ENCODE measurements at regions not wholly inside any gene's neighbourhood (a gene's known extent, or its start where the extent isn't known, plus 50 kb on each side); places are given as distances from the start of the nearest gene placed in this dataset.
"Not testable (repeated sequence)": the region's sequence is repeated elsewhere in the genome, so short reads cannot be mapped to it uniquely, and the experiment has no call there.

DNA sequence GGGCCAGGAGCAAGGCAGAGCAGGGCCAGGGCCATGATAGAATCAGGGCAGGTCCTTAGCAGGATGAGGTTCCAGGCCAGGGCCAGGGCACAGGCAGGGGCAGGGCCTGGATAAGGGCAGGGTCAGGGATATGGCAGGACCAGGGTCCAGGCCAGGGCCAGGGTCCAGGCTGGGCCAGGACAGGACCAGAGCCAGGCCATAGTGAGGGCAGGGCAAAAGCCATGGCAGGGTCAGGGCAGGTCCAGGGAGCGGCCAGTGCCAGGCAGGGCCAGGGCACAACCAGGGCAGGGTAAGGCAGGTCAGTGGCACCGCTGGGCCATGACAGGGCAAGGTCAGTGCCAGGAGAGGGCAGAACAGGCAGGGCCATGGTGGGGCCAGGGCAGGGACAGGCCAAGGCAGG is 152.2 kb downstream of the LIPI start:
- no peak for DNase-seq

DNA sequence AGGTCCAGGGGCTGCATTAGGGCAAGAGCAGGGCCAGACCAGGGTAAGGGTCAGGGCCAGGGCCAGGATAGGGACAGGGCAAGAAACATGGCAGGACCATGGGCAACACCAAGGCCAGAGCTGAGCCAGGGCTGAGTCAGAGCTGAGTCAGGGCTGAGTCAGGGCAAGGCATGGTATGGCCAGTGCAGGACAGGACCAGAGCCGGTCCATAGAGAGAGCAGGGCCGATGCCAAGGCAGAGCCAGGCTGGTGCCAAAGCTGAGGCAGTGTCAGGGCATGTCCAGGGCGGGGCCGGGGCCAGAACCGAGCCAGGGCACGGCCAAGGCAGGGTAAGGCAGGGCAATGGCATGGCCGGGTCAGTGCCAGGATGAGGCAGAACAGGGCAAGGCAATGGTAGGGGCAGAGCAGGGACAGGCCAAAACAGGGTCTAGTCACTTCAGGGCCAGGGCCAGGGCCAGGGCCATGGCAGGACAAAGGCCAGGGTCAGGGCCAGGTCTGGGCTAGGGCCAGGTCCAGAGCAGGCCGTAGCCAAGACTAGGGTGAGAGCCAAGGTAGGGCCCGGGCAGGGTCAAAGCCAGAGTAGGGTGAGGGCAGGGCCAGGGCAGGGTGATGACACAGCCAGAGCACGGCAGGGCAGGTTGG is 152.8 kb downstream of the LIPI start:
- not testable (repeated sequence) for DNase-seq

DNA sequence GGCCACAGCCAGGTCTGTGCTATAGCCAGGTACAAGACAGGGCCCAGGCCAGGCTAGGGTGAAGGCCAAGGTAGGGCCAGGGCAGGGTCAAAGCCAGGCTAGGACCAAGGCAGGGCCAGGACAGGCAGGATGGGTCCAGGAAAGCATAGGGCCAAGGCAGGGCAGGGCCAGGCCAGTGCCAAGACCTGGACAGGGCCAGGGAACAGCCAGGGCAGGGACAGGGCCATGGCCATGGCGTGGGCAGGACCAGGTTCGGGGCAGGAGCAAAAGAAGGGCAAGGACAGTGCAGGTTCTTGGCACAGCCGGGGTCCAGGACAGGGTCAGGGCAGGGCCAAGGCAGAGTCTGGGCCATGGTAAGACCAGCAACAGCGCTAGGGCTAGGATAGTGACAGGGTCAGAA is 153.4 kb downstream of the LIPI start:
- DNase-seq: no peak

DNA sequence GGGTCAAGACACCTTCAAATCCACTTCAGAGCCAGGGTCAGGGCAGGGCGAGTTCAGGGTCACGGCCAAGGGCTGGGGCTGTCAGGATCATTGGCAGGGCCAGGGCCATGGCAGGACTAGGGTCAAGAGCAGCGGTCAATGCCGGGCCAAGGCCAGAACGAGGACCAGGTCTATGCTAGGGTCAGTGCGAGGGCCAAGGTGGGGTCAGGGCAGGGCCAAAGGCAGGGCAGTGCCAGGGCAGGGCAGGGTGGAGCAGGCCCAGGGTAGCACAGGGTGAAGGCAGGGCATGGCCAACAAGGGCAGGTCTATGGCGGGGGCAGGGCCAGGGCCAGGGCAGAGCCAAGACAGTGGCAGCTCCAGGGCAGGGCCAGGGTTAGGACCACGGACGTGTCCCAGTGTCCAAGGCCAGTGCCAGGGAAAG is 154.0 kb downstream of the LIPI start:
- no peak for DNase-seq

DNA sequence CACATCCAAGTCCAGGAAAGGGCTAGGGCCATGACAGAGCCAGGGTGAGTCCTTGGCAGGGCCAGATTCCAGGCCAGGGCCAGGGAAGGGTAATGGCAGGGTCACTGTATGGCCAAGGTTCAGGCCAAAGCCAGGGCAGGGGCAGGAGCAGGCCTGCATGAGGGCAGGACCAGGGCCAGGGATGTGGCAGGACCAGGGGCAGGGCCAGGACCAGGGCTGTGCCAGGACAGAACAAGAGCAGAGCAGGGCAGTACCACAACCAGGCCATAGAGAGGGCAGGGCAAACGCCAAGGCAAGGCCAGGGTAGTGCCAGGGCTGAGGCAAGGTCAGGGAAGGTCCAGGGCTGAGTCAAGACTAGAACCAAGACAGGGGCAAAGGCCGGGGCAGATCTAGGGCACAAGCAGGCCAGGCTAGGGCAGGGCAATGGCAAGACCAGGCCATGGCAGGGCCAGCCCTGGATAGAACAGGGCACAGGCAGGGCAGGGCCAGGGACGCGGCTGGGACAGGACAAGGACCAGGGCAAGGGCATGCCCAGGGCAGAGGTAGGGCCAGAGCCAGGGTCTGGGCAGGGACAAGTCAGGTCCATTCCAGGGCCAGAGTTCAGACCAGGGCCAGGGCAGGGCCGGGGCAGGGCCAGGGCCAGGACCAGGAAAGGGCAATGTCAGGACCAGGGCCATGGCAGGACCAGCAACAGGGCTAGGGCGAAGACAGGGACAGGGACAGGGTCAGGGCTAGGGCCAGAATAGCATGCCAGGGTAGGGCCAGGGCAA is 154.8 kb downstream of the LIPI start:
- not testable (repeated sequence) for DNase-seq

DNA sequence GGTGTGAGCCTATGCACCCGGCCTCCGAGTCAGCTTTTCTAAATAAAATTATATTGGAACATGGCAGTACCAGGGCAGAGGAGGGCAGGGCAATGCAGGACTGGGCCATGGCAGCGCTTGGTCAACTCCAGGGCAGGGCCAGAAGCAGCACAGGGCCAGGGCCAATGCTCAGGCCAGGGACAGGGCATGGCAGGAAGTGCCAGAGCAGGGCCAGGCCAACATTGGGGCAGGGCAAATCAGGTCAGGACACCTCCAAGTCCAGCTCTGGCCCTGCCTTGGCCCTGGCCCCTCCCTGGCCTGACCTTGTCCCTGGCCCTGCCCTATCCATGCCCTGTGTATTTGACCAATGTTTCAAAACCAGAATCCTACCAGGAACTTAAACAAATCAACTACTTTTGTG is 156.1 kb downstream of the LIPI start:
- DNase-seq: no peak

DNA sequence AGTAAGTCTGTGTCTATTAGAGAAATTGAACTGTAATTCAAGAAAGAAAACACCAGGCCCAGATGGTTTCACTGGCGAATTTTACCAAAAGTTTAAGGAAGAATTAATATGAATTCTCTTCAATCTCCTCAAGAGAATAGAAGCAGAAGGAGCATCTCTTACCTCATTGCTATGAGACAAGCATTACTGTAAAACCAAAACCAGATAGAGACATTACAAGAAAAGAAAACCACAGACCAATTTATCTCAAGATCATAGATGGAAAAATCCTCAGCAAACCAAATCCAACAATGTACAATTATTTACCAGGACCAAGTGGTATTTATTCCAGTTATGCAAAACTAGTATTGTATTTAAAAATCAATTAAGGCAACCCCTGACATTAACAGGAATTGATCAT is 160.6 kb downstream of the LIPI start:
- DNase-seq: no peak

DNA sequence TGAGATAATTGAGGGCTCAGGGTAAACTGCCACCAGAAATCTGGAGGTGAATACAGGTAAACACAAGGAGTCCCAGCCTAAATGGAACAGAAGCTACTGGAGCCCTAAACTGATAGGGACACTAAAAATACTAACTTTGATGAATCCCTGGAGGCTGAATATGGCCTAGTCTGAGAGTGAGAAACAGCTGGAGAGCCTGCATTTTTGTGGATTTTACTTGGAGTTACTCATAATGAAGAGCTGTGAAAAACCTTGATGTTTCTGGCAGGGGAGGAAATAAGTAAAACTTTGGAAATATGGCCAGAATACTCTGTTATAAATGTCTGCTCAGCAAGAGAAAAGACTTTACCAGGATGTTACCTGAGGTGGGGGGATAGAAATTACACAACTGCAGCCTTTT is 164.4 kb downstream of the LIPI start:
- DNase-seq: no peak

DNA sequence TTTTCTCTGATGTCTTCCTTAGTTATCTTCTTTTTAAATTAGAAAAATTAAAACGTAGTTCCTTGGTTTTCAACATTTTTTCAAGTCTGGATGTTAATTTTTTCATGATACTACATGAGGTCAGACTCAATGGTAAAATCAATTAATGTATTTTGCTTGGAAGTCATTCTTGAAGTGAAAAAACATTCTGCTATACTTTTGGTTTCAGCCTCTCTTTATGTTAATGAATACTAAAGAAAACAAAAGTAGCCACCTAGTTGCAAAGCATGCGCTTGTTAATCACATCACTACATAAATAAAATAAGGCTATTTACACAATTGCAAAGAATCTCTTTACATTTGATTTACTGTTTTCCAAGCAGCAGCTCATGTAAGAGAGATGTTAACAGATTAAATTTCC is 170.4 kb downstream of the LIPI start:
- DNase-seq: no peak

DNA sequence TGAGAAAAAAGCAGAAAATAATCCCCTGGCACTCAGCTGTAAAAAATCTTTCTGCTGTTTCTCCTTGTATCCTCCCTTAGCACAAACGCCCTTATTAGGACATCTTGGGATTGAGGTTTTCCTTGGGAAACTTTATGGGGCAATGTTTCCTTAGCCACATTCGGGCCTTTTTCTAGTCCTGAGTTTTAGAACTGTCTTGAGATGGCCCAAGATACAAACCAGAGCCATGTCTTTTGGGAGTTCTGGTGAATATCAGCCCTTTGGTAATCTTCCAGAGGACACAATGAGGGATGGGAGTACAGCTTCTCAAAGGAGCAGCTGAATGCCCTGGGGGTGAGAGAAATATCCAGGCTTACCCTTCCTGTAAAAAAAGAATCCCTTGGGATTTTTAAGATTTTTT is 182.1 kb downstream of the LIPI start:
- not testable (repeated sequence) for DNase-seq

DNA sequence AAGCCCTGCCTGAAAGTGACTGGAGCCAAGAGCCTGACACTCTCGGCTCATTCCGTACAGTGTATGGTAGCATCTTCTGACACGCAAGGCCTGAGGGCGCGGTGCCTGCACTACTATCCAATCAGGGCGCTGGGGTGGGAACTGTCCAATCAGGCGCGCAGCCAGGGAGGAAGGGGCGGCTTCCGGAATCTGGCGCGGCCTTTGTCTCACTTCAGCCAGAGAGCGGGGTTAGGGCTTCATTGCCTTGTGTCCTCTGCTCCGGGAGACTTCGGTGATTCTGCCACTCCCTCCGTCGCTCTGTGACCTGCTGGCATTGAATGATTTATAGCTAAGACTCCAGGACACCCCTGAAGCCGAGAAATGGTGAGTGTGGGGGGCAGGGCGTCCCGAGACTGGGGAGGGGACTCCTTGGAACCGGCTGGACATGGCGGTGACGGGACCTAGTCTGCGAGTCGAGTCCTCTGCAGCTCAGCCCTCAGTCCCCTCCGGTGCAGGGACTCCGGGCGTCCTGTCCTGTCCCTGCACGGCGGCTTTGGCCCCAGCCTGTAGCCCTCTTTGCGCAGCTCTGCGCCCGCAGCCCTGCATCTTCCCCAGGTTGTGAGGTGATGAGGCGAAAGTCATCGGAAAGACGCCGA is 183.4 kb downstream of the LIPI start:
- peak; percentile 89 for DNase-seq

DNA sequence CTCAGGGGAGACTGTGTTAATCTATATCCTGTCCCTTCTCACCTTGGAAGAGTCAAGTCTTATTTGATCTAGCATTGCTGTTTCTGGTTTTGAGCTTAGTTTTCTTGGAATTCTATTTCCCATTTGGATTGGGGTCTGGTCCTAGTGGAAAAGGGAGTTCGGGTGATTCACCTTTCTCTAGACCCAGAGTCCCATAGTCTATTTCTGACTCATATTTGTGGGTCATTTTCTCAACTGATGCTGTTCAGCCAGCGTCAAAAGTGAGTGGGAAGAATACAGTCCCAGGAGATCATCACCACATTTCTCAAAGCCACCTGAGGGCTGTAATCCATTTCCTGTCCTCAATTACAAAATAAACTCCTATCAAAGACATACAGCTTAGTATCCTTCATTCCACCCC is 190.6 kb downstream of the LIPI start:
- DNase-seq: not testable (repeated sequence)

DNA sequence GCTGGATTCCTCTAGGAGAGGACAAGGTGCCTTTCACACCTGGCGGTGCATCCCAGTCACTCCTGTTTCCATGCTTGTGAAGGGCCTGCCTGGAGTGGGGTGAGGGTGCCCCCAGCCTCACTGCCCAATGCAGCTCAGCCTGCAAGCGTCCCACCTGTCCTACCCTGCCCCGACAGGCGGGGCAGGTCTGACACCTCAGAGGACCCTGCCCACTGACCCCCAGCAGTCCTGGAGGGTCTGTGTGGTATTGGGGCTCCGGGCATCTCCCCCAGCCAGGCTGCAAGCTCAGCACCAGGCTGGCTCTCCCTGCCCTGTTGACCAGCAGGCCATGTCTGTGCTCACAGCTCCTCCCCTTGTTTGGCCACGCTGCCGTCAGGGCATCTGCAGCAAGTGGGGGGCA is 194.9 kb downstream of the LIPI start:
- DNase-seq: not testable (repeated sequence)

DNA sequence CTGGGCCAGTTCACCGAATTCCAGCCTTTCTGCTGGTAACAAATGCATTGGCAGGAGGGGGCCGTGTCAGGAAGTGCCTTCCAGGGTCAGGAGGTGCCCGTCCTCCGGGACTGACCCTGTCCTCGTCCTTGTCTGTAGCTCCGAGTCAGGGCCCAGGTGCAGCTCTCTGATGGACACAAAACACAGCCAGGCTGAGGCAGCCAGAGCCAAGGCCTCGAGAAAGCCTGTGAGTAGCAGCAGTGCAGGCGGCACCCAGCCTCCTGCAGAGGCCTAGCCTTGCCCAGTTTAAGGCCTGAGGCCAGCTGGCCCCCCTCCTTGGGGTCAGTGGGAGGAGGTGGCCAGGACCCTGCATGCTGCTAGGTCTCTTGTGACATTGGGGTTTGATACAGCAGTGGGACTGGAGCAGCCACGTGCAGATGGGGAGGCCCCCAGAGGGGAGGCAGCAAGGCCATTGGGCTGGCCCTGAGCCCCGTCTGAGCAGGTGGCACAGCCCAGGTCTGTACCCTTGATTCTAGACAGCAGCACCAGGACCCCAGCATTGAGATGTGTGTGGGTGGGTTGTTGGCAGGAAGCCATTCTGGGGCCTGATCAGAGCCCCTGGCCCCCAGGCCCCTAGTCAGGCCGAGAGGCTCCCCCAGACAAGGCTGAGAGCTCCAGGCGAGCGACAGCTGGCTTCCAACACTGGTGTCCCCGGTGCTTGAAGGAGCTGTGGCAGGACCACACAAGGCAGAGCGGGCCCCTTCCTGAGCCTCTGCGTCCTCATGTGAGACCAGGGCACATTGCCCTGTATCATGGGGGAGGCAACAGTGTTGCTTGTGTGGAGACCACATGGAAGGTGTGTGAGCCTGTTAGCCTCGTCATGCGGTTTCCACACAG is 196.9 kb downstream of the LIPI start:
- DNase-seq: not testable (repeated sequence)

DNA sequence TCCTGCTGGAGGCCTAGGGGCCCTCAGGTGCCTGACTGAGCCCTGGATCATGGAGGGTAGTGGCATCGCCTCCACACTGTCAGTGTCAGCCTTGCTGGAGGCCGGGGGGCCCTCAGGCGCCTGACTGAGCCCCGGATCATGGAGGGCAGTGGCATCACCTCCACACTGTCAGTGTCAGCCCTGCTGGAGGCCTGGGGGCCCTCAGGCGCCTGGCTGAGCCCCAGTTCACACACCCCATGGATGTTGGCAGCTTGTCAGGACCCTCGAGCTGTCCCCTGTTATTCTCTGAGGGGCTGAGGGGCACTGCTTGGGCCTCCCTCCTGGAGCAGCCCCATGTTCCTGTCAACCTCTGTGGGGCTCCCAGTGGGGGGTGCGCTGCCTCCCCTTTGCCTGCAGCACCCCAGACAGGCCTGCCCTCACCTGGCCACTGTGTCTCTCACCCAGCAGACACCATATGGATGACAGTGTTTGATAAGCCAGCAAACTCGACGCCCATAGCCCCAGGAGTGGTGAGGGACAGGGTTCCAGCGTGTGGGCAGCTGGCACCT is 197.6 kb downstream of the LIPI start:
- DNase-seq: no peak

DNA sequence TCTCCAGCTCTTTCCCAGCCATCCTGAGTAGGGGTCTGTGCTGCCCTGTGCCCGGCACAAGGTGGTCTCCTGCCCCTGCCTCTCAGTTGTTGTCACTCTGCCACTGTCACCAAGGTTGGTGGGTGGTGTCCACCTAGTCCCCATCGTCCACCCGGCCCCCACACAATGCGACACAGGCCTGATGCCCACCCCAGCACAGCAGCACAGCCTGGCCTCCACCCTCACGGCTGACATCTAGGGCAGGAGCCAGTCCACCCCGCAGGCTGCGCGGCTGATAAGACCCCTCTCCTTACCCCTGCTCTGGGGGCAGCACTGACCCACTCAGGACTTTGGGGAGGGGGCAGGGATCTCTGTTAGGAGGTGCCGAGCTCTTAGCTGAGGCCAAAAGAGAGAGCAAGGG is 198.3 kb downstream of the LIPI start:
- DNase-seq: no peak

DNA sequence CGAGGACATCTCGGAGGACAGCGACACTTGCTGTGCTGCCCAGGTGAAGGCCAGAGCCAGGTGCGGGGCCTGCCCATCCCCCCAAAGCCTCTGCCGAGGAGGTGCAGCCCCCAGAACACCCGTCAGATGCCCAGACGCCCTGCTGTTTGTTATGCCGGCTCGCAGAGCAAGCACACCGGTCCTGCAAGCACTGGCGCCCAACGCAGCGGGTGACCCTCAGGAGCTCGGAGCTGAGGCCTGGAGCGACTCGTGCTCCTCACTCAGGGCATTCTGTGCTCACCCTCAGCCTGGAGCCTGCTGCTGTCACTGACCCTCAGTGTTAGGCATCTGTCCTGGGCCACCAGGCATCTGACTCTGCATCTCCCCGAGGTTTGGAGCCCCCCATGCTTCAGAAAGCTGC is 199.0 kb downstream of the LIPI start:
- not testable (repeated sequence) for DNase-seq

DNA sequence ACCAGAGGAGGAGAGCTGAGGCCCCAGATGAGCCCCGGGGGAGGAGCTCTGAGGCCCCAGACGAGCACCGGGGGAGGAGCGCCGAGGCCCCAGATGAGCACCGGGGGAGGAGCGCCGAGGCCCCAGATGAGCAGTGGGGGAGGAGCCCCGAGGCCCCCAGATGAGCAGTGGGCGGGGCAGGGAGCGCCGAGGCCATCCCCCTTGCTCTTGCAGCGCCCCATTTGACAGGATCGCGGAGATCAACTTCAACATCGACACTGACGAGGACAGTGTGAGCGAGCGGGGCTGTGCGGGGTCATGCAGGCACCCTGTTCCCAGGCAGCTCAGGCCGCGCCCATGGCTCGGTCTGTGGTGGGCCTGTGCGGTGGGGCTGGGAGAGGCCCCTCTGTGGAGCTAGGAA is 199.6 kb downstream of the LIPI start:
- DNase-seq: not testable (repeated sequence)

DNA sequence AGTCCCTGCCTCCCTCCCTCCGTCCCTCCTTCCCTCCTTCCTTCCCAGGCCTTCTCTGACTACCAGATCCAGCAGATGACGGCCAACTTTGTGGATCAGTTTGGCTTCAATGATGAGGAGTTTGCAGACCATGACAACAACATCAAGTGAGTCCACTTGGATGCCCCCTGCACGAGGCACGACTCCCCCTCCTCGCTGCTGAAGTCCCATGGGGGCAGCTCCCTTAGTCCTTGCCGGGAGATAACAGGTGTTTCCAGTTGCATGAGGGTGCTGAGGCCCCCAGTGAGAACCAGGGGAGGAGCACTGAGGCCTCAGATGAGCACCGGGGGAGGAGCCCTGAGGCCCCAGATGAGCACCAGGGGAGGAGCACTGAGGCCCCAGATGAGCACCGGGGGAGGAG is 200.0 kb downstream of the LIPI start:
- no peak for DNase-seq

DNA sequence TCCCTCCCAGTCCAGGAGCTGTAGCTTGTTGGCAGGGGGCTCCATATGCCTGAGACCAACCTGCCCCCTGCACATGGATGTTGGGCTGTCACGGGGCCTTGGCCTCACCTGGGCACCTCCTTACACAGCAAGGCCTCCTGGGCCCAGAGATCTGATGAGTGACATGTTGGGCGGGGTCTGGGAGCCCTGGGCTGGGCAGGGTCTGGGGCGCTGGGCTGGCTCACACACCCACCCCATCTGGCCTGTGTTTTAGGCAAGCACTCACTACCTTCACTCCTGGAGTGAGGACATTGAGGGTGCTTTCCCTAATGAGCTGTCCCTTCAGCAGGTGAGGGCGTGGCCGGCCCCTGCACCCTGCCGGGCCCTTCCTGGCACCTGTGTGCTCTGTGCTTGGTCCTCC is 200.8 kb downstream of the LIPI start:
- not testable (repeated sequence) for DNase-seq

DNA sequence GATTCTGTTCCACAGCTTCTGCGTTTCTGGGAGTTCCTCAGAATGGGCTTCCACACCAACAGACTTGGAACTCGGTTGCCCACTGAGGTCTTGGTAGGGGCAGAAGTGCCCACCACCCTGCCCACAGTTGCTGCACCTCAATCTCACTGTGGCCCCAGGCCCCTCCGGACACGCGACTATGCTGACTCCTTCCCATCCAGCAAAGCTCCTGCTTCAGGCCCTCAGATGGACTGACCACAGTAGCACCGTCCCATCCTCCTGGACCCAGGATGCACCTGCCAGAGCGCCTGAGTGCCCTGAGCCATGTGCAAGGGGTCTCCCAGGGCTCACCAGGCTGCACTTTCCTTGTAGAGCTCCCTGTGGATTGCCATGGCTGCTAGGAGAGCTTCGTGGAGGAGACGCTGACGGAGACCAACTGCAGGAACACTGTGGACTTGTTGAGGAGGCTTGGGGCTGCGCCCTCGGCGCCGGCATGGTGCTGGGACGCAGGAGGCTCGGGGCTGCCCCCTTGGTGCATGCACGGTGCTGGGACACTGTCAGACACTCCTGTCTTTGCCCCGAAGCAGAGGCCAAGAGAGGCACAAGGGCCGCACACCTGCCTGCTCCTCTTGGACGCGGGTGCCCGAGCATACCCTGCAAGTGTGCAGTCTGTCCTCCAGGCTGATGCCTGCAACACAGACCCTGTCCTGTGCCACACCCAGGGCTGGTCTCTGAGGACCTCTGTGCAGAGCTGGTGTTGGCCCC is 201.3 kb downstream of the LIPI start:
- DNase-seq: not testable (repeated sequence)

DNA sequence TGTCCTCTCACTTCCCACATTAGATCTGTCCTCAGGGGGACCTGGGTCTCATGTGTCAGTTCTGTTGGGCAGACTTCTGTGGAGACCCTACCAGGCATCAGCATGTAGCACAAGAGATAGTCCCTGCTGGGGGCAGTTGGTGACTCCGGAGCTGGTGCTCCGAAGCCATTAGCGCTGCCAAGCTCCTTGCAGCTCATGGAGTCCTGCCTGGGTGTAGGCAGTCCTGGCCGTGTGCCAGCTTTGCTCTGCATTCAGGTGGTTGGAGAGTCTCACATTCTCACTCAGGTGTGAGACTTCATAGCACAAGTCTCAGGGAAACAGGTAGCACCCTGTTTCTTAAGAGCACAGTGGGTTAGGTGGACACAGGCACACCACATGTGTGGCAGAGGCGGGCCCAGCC is 202.3 kb downstream of the LIPI start:
- DNase-seq: not testable (repeated sequence)
